SKM-1 (cell line): ENCODE measurements at regions not wholly inside any gene's neighbourhood (a gene's known extent, or its start where the extent isn't known, plus 50 kb on each side); places are given as distances from the start of the nearest gene placed in this dataset.
"Not testable (repeated sequence)": the region's sequence is repeated elsewhere in the genome, so short reads cannot be mapped to it uniquely, and the experiment has no call there.

Experiments
- DNase-seq: peaks from one replicate; lab custom pipeline; 2025; ENCODE audit not compliant: unreplicated experiment; lab: John Stamatoyannopoulos, UW

- DNase-seq, result no peak
These were observed 2257.1 kb upstream of the ACO1 start for GRCh38 chr9:30127371-30127770.

- DNase-seq, result no peak
These were observed 2244.0 kb upstream of the ACO1 start for GRCh38 chr9:30140407-30140806.

- no peak for DNase-seq
These were observed 2223.9 kb upstream of the ACO1 start for GRCh38 chr9:30160570-30160969.

GRCh38 chr9:30172206-30172605, 2212.2 kb upstream of the ACO1 start:
- no peak for DNase-seq

DNA sequence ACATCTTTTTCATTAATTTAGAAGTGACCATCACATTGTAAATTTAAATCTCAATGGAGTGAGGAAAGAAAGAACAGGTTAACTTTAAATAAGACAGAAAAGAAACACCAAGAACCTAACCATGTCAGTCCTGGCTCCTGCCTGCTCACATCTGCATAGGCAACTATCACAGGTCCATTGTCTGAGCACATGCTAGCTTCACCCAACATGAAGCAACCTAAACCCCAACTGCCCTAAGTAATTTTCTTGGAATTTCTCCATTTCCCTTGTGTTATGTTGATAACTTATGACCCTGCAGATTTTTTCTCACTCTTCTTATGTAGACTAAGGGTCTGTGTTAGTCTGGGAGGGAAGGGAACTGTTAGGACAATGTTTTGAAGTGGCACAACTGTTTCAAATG, 2205.8 kb upstream of the ACO1 start:
- DNase-seq, result no peak

DNA sequence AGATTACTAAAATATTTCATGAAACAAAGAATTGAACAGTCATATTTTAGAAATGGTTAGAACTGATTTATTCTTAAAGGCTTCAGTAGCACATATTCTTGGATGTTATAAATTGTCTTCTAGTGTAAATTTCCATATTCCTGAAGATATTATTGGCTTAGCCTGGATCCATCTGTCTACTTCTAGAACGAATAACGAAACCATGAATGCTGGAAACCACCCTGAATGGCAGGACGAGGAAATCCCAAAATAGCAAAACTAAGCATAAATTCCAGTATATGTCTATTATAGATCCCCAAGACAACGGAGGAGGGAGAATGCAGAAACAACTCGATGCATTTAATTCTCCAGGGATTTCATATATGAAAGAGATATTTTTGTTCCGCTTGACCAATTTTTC, 2191.0 kb upstream of the ACO1 start:
- no peak for DNase-seq

DNA sequence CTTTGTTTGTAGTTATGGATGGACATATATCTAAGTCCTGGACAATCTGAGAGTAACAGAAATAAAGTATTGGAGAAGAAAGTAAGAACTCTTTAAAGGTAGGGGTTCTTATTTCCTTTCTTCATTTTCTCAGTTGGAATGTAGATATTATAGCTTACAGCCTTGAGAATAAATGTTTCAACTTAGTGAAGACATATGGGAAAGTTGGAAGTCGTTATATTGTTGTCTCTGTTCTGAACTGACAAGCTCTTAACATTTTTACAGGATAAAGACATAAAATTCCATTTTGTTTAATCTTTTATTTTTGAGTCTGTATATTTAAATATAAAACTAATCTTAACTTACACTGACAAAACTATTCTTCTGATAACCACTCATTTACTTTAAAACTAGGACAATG, 2187.5 kb upstream of the ACO1 start:
- DNase-seq, result no peak

GRCh38 chr9:30197453-30197852, 2187.0 kb upstream of the ACO1 start:
- no peak for DNase-seq

- DNase-seq, result no peak
These were observed 2186.5 kb upstream of the ACO1 start for GRCh38 chr9:30197954-30198353.

GRCh38 chr9:30198463-30199309, 2185.8 kb upstream of the ACO1 start:
- no peak for DNase-seq

- no peak for DNase-seq
These were observed 2183.4 kb upstream of the ACO1 start for GRCh38 chr9:30201024-30201423.

DNA sequence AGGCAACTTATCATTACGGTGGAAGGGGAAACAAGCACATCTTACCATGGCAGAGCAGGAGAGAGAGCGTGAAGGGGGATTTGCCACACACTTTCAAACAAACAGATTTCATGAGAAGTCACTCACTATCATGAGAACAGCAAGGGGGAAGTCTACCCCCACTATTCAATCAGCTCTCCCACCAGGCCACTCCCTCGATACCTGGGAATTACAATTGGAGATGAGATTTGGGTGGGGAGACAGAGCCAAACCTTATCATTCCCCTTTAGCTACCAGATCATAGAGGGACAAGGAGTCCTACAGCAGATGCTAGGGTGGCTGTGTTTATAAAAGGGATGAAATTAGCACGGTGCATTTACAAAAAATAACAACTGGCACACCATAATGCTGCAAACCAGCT, 2149.4 kb upstream of the ACO1 start:
- DNase-seq, result no peak

GRCh38 chr9:30235564-30235963, 2148.9 kb upstream of the ACO1 start:
- DNase-seq, result no peak

- DNase-seq, result no peak
These were observed 2144.6 kb upstream of the ACO1 start for GRCh38 chr9:30239878-30240277.

- DNase-seq, result no peak
These were observed 2141.0 kb upstream of the ACO1 start for GRCh38 chr9:30243467-30243866.

- peak; percentile 24 for DNase-seq
These were observed 2139.6 kb upstream of the ACO1 start for GRCh38 chr9:30244877-30245276.

- no peak for DNase-seq
These were observed 2133.6 kb upstream of the ACO1 start for GRCh38 chr9:30250872-30251271.

GRCh38 chr9:30258094-30258493, 2126.3 kb upstream of the ACO1 start:
- DNase-seq, result no peak

GRCh38 chr9:30280229-30280900, 2104.1 kb upstream of the ACO1 start:
- DNase-seq, result no peak

GRCh38 chr9:30289435-30289834, 2095.0 kb upstream of the ACO1 start:
- DNase-seq, result no peak

- not testable (repeated sequence) for DNase-seq
These were observed 2092.4 kb upstream of the ACO1 start for GRCh38 chr9:30292026-30292425.

DNA sequence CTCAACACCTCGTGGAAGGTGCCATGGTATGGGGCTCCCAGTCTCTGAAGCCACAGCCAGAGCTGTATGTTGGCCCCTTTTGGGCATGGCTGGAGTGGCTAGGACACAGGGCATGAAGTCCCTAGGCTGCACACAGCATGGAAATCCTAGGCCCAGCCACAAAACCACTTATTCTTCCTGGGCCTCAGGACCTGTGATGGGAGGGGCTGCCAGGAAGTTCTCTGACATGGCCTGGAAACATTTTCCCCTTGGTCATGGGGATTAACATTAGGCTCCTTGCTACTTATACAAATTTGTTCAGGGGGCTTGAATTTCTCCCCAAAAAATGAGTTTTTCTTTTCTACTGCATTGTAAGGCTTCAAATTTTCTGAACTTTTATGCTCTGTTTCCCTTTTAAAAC, 2091.2 kb upstream of the ACO1 start:
- no peak for DNase-seq
